ENCODE measurements at regions not wholly inside any gene's neighbourhood (a gene's known extent, or its start where the extent isn't known, plus 50 kb on each side); places are given as distances from the start of the nearest gene placed in this dataset.
A peak's percentile ranks its signal among the peaks of the same experiment; 100 is the strongest.

DNA sequence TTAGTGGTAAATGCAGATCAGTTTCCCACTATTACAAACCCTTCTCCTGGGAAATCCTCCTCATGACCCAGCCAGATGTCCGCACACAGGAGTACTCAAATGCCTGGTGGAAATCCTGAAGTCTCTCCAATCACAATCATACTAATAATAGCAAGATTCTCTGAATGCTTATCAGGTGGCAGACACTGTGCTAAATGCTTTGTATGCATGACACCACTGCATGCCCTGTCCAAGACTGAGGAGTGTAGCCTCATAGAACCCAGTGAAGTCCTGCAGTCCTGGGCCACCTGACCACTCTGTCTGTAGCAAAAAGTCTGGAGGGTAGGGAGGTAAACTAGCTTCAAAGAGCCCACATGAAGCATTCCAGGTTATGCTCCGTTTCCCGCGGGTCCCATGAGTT, 434.8 kb upstream of the CHST9 start:
- no peak for DNase-seq

GRCh38 chr18:27619090-27619772, 434.1 kb upstream of the CHST9 start:
- no peak for DNase-seq

DNA sequence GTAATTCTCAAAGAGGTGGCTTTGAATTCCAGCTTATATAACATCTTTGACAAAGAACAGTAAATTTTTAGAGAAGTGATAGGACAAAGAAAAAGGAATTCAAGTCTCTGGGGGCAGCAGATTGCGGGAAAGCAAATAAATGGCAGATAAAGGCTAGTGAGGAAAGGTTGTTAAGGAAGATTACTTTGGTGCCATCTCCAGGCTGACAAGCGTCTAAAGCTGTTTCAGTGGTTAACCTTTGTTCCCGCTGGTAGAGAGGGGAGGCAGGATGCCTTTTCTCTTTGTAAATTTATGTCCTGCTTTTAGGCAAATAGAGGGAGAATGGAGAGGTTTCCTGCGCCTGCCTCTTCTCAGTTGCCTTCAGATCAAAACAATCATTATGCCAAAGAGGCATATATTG, 431.2 kb upstream of the CHST9 start:
- no peak for DNase-seq

DNA sequence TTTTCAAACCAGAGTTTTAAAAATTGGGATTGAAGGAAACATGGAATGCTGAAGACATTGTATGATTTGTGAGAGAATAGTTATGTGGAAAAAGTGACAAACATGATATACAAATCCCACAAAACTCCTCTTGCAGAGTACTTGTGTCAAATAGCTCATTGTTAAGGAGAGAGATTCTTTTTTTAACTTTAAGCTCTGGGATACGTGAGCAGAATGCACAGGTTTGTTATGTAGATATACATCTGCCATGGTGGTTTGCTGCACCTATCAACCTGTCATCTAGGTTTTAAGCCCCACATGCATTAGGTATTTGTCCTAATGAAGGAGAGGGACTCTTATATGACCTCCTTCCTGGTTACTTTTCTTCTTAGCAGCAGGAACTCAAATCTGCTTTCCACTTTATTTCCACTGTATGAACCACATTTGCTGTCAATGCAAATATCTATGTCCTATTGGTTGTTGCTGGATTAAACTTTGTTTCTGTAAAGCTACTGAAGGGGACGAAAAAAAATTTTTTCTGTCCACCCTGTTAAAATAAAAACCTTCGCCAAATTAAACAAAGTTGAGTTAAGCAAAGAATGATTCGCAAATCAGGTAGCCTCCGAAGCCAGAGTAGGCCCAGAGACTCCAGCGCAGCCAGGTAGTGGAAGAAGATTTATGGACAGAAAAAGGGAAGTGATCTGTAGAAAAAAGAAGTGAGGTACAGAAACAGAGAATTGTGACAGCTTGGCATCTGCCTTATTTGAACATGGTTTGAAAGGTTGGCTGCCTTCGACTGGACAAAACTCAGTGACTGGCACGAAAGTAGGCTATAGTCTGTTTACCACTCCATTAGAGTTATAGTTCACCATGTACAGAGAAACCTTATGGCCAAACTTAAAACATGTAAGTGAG, 430.1 kb upstream of the CHST9 start:
- DNase-seq = no peak

GRCh38 chr18:27609221-27609620, 424.1 kb upstream of the CHST9 start:
- no peak for DNase-seq

DNA sequence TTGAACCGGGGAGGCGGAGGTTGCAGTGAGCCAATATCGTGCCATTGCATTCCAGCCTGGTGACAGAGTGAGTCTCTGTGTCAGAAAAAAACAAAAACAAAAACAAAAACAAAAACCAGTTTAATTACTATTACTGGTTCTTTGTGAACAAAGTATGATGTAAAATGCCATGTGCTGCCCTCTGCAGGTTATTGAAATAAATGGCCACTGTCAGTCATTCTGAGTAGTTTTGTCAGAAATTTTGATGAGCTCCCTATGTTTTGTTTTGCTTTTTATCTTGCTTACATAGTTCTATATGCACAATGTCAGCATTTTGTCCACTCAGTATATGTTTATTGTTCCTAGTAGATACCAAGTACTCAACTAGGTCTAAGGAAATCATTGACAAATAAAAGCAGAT, 423.6 kb upstream of the CHST9 start:
- peak; percentile 1 to 51 for DNase-seq

- no peak for DNase-seq
Observed at GRCh38 chr18:27608174-27608573, 423.1 kb upstream of the CHST9 start.

GRCh38 chr18:27606741-27607140, 421.6 kb upstream of the CHST9 start:
- DNase-seq = no peak

- peak; percentile 73 to 80 for DNase-seq
Observed at GRCh38 chr18:27605107-27605834, 420.2 kb upstream of the CHST9 start.

- no peak for DNase-seq
Observed at GRCh38 chr18:27604583-27604982, 419.5 kb upstream of the CHST9 start.

- no peak for DNase-seq
Observed at GRCh38 chr18:27602092-27602491, 417.0 kb upstream of the CHST9 start.

GRCh38 chr18:27600245-27600644, 415.1 kb upstream of the CHST9 start:
- DNase-seq = no peak

DNA sequence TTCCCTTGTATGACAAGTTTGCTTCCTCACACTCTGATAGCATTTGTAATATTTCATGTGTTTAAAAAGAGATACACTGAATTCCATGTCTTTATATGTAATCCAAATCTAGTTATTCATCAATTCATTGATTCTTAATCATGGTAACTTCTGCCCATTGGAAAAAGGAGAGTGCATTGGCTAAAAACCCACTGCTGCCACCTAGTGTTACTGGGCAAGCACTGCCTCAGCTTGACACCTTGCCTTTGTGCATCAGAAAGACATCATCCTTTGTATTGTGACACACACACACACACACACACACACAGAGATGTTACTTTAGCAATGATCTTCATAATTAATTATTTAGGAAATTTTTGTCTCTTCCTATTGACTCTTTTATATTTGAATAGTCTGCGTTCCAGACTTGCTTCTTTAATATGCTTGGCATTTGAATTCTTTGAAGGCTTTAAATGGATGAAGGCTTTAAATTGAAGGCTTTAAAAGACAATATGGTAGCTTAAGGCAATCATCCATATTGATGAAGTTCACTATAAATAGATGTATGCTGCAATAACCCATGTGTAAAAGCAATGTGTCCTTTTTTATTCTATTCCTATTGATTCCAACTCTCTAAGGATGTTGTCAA, 414.2 kb upstream of the CHST9 start:
- peak; percentile 40 to 56 for DNase-seq

DNA sequence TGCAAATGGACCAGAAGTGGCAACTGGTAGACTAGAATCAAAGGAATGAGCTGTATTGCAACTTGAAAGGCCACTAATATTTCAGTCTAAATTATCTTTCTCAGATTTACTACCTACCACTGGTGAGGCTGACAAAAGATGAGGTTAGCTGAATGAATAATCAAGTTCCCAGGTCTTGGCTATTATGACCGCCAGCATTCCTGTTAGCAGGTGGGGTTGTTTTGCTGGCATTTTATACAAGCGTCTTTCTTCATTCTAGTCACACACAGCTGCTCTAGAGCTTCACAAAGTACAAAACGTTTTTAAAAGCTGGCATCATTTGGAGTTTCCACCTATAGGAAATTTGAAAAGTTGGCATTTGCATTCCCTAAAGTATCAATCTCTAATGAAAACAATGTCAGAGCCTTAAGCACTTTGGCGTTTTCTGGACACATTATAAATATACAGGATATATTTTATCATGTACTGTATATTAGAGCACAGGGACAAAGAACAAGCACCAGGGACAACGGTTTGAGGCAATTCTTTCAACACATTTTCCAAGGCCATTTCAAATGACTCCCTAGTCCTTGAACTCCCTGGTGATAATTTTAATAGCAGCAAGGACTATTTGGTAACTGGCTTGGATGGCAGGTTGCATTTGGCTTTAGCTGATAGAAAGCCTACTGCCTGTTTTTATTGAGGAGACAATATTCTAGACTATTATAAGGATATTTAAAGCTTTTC, 410.2 kb upstream of the CHST9 start:
- no peak for DNase-seq

DNA sequence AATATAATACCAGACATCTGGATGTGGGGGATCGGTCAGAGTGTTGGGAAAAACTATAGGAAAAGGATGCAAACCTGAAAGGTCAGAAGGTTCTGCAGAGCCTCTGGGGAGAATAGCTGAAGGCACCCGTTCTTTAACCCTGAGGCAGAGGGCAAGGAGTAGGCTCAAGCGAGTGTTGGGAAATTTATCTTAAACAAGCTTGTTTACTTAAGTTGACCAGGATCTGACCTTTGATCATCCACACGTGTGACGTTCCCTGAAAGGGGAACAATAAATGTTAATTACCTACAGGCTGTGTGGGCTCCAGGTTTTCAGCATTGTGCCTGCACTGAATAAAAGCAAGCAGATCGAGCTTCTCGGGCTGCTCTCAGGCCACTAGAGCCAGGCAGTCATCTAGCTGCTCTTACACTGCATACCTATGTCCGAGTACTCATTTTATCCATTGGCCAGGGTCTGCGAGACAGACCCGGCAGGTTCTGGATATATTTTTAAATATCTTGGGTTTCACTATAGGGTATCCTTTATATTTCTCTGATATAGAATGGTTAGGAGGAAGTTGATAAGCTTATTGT, 400.6 kb upstream of the CHST9 start:
- no peak for DNase-seq

DNA sequence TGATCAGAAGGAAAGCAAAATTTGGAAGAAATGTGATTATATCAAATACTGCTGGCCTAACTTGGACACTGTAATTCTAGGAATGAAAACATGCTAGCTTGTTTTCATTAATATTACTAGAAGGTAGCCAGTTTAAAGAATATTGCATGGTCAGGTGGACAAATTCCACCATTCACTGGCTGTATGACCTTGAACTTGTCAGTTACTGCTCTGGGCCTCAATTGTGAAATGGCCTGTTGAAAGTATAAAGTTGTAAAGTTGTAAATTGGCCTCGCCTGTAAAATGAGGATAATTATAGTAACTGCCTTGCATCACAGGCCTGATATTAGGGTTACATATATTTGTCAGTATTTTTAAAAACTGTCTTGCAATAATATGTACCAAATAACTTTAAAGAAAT, 398.4 kb upstream of the CHST9 start:
- no peak for DNase-seq

- DNase-seq = no peak
Observed at GRCh38 chr18:27582760-27583412, 397.8 kb upstream of the CHST9 start.

DNA sequence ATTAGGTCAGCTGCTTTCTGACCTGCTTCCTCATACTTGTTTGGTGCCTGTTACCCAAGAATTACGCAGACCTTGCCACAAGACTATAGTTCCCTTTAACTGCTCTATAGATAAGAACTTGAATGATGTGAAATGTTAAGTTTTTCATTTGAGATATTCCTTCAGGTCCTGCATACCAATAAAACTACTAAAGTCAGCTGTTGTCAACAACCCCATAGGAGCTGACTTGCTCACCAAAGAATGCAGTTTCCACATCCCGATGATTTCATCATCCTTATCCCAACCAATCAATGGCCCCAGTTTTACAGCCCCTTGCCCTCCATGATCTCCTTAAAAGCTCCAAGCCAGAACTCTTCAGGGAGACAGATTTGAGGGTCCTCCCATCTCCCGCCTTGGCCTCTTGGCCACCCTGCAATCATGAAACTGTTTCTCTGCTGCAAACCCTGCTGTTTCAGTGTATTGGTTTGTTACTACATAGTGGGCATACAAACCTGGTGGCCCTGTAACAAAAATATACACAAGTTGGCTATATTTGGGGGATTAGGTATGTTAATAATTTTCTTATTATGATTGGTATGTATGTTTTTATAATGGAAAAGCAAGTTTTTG, 396.3 kb upstream of the CHST9 start:
- DNase-seq = no peak

DNA sequence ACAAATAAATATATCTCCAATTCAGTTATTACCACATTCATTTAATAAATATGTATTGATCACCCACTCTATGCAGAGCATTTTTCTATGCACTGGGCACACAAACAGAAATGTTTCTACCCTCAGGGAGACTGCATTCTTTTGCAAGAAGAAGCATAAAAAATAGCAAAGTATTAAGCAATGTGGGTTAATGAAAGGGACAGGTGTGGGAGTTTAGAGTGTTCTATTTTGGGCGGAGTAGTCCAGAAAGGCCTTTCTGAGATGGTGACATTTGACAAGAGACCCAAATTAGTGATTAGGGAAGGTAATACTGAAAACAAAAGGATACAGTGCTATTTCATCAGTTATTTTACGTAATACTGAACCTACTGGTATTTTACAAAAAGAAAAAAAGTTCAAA, 394.3 kb upstream of the CHST9 start:
- DNase-seq = no peak

GRCh38 chr18:27577752-27578151, 392.6 kb upstream of the CHST9 start:
- DNase-seq = no peak

- DNase-seq = no peak
Observed at GRCh38 chr18:27577265-27577664, 392.2 kb upstream of the CHST9 start.

All from Kasumi-1 (cell line).